IMR-90 (cell line): ENCODE measurements at regions not wholly inside any gene's neighbourhood (a gene's known extent, or its start where the extent isn't known, plus 50 kb on each side); places are given as distances from the start of the nearest gene placed in this dataset.

Source experiments
- ATAC-seq: fragments of 200-7000 bp; cut with Tn5 transposase; 2 replicates; pipeline ENCODE4 v1.9.1; 2020; ENCODE audit warnings: low read depth, mild to moderate bottlenecking, moderate library complexity
- BruUV-seq: library from RNA; stranded (reverse); fragments of 400-500 nt; replicated peaks from 2 replicates; lab custom pipeline; 2021; lab: Mats Ljungman, UMichigan
- CTCF ChIA-PET: fragments of 300-600 bp; formaldehyde crosslinking; extraction: SDS; loops from one replicate; lab custom pipeline; 2021; ENCODE audit warnings: antibody characterized with exemption; lab: Yijun Ruan, JAX
- POLR2A ChIA-PET: fragments of 300-600 bp; sonication (Branson Sonifier 250); formaldehyde crosslinking; loops from one replicate; lab custom pipeline; 2022; ENCODE audit warnings: antibody characterized with exemption; ENCODE audit not compliant: unreplicated experiment; lab: Charles Lee
- DNase-seq: peaks from one replicate; pipeline ENCODE4 v3.0.0; 2013
- H2AFZ ChIP-seq: replicated peaks from 2 replicates; pipeline ENCODE3; 2013; ENCODE audit warnings: low read length, mild to moderate bottlenecking; ENCODE audit not compliant: poor library complexity
- H2AK5ac ChIP-seq: 2 replicates; pipeline ENCODE4 v1.6.1; 2013; ENCODE audit warnings: low read depth, low read length, inconsistent platforms
- H2AK9ac ChIP-seq: replicated peaks from 2 replicates; pipeline ENCODE3; 2013; ENCODE audit warnings: mild to moderate bottlenecking, low read depth, low read length, moderate library complexity; ENCODE audit not compliant: poor library complexity
- H2BK120ac ChIP-seq: 2 replicates; pipeline ENCODE4 v1.6.1; 2013; ENCODE audit warnings: low read depth, low read length, inconsistent platforms
- H2BK15ac ChIP-seq: 3 replicates; pipeline ENCODE4 v1.6.1; 2013; ENCODE audit warnings: low read depth, low read length, inconsistent platforms
- H2BK20ac ChIP-seq: 2 replicates; pipeline ENCODE4 v1.6.1; 2013; ENCODE audit warnings: low read depth, mild to moderate bottlenecking, inconsistent platforms, low read length, moderate library complexity
- H2BK5ac ChIP-seq: 2 replicates; pipeline ENCODE4 v1.6.1; 2013; ENCODE audit warnings: mild to moderate bottlenecking, low read depth, low read length, inconsistent platforms; ENCODE audit not compliant: poor library complexity, severe bottlenecking
- H3K14ac ChIP-seq: replicated peaks from 2 replicates; pipeline ENCODE4 v1.6.1; 2013; ENCODE audit warnings: low read depth, low read length, inconsistent platforms
- H3K18ac ChIP-seq: 2 replicates; pipeline ENCODE4 v1.6.1; 2013; ENCODE audit warnings: low read depth, low read length, control low read depth
- H3K23ac ChIP-seq: 2 replicates; pipeline ENCODE4 v1.6.1; 2013; ENCODE audit warnings: low read depth, low read length, inconsistent platforms
- H3K27ac ChIP-seq: 2 replicates; pipeline ENCODE4 v1.5.1; 2013; ENCODE audit warnings: mild to moderate bottlenecking, control low read depth, low read length; ENCODE audit not compliant: insufficient read depth
- H3K27me3 ChIP-seq: 2 replicates; pipeline ENCODE4 v1.6.1; 2013; ENCODE audit warnings: low read length; ENCODE audit not compliant: control insufficient read depth, insufficient read depth
- H3K36me3 ChIP-seq: 2 replicates; pipeline ENCODE4 v1.6.1; 2013; ENCODE audit warnings: low read length, mixed read lengths; ENCODE audit not compliant: control insufficient read depth, insufficient read depth
- H3K4ac ChIP-seq: 2 replicates; pipeline ENCODE4 v1.6.1; 2013; ENCODE audit warnings: low read depth, low read length, inconsistent platforms
- H3K4me1 ChIP-seq: 2 replicates; pipeline ENCODE4 v1.6.1; 2013; ENCODE audit warnings: low read length, mixed read lengths; ENCODE audit not compliant: control insufficient read depth, insufficient read depth
- H3K4me2 ChIP-seq: 2 replicates; pipeline ENCODE4 v1.6.1; 2013; ENCODE audit warnings: low read depth, mild to moderate bottlenecking, control low read depth, low read length, moderate library complexity
- H3K4me3 ChIP-seq: 2 replicates; pipeline ENCODE4 v1.5.1; 2013; ENCODE audit warnings: low read depth, mild to moderate bottlenecking, control low read depth, low read length, moderate library complexity; ENCODE audit not compliant: insufficient read depth
- H3K56ac ChIP-seq: 2 replicates; pipeline ENCODE4 v1.6.1; 2013; ENCODE audit warnings: low read length, inconsistent platforms; ENCODE audit not compliant: insufficient read depth; ENCODE audit errors: extremely low read depth
- H3K79me1 ChIP-seq, 2 experiments: 2 replicates each; pipeline ENCODE4 v1.6.1; 2013; ENCODE audit warnings: low read length in 2 of 2, inconsistent platforms in 1 of 2, low read depth in 1 of 2
- H3K9ac ChIP-seq: 2 replicates; pipeline ENCODE4 v1.6.1; 2013; ENCODE audit warnings: low read depth, low read length, control low read depth
- H3K9me1 ChIP-seq: 2 replicates; pipeline ENCODE4 v1.6.1; 2013; ENCODE audit warnings: low read length, inconsistent platforms; ENCODE audit not compliant: insufficient read depth
- H3K9me3 ChIP-seq: 2 replicates; pipeline ENCODE4 v1.6.1; 2013; ENCODE audit warnings: low read length; ENCODE audit not compliant: control insufficient read depth, insufficient read depth
- H4K20me1 ChIP-seq: 2 replicates; pipeline ENCODE4 v1.6.1; 2013; ENCODE audit warnings: low read length, inconsistent platforms; ENCODE audit not compliant: insufficient read depth
- H4K5ac ChIP-seq: 2 replicates; pipeline ENCODE4 v1.6.1; 2013; ENCODE audit warnings: mild to moderate bottlenecking, low read depth, low read length, control low read depth
- H4K8ac ChIP-seq, 2 experiments: 2 replicates each; pipeline ENCODE4 v1.6.1; 2013; ENCODE audit warnings: low read depth in 2 of 2, low read length in 2 of 2, control low read depth in 1 of 2, inconsistent platforms in 1 of 2
- H4K91ac ChIP-seq: 2 replicates; pipeline ENCODE4 v1.6.1; 2013; ENCODE audit warnings: low read depth, low read length, inconsistent platforms; ENCODE audit not compliant: insufficient read depth
- BHLHE40 ChIP-seq: fragments of 150-350 bp; IDR thresholded peaks from 2 replicates; pipeline ENCODE4 v1.6.1; 2016; ENCODE audit warnings: mild to moderate bottlenecking, low read depth, low read length
- CEBPB ChIP-seq: IDR thresholded peaks from 2 replicates; pipeline ENCODE4 v1.6.1; 2012; ENCODE audit warnings: low read depth, low read length, improper control_type of control experiment
- CHD1 ChIP-seq: IDR thresholded peaks from 2 replicates; pipeline ENCODE4 v1.6.1; 2012; ENCODE audit warnings: low read depth, low read length, improper control_type of control experiment
- FOS ChIP-seq: fragments of 150-350 bp; IDR thresholded peaks from 2 replicates; pipeline ENCODE4 v1.6.1; 2016; ENCODE audit warnings: low read depth, low read length
- MAFK ChIP-seq: IDR thresholded peaks from 2 replicates; pipeline ENCODE4 v1.6.1; 2012; ENCODE audit warnings: low read depth, low read length, improper control_type of control experiment
- MAZ ChIP-seq: IDR thresholded peaks from 2 replicates; pipeline ENCODE4 v1.6.1; 2012; ENCODE audit warnings: low read depth, mild to moderate bottlenecking, low read length, improper control_type of control experiment, moderate library complexity, borderline replicate concordance
- MXI1 ChIP-seq: IDR thresholded peaks from 2 replicates; pipeline ENCODE4 v1.6.1; 2012; ENCODE audit warnings: low read depth, mild to moderate bottlenecking, low read length, moderate library complexity, borderline replicate concordance
- NFE2L2 ChIP-seq: fragments of 150-350 bp; IDR thresholded peaks from 2 replicates; pipeline ENCODE4 v1.6.1; 2016; ENCODE audit warnings: low read depth, mild to moderate bottlenecking, low read length
- POLR2A ChIP-seq: IDR thresholded peaks from 2 replicates; pipeline ENCODE4 v1.6.1; 2012; ENCODE audit warnings: mild to moderate bottlenecking, low read depth, low read length
- RAD21 ChIP-seq: IDR thresholded peaks from 2 replicates; pipeline ENCODE4 v1.6.1; 2012; ENCODE audit warnings: low read length, improper control_type of control experiment
- RCOR1 ChIP-seq: IDR thresholded peaks from 2 replicates; pipeline ENCODE4 v1.6.1; 2012; ENCODE audit warnings: mild to moderate bottlenecking, low read length, improper control_type of control experiment; ENCODE audit not compliant: insufficient replicate concordance
- RFX5 ChIP-seq: IDR thresholded peaks from 2 replicates; pipeline ENCODE4 v1.8.0; 2012; ENCODE audit warnings: low read depth, mild to moderate bottlenecking, low read length, moderate library complexity
- SMC3 ChIP-seq: fragments of 150-350 bp; IDR thresholded peaks from 2 replicates; pipeline ENCODE4 v1.6.1; 2016; ENCODE audit warnings: low read depth, mild to moderate bottlenecking, antibody characterized with exemption, low read length, moderate library complexity
- WGBS, 2 experiments: methylation state at CpG; one replicate each; pipeline versions ENCODE4 v1.1.5 to v1.1.7; 2013; ENCODE audit warnings: missing lambda C conversion rate in 2 of 2; ENCODE audit not compliant: insufficient read length in 1 of 2; ENCODE audit errors: extremely low coverage in 2 of 2; 5-methylcytosine and 5-hydroxymethylcytosine counted together
- dilution Hi-C: fragments of 300-500 bp; cut with HindIII; formaldehyde crosslinking; loops from one replicate; pipeline ENCODE4 v1.14.3; 2018; ENCODE audit warnings: low sequenced_read_pairs; ENCODE audit not compliant: unreplicated experiment
- in situ Hi-C: fragments of 300-500 bp; cut with MboI; formaldehyde crosslinking; loops from 3 replicates; pipeline ENCODE4 v1.14.3; 2019; ENCODE audit warnings: low sequenced_read_pairs, inconsistent platforms, mixed read lengths
- intact Hi-C: fragments of 100-400 bp; cut with micrococcal nuclease; formaldehyde crosslinking; loops from 2 replicates; pipeline ENCODE4 v1.10.0; 2022
- TF ChIP-seq, protein P1 (sequence below): fragments of 150-350 bp; IDR thresholded peaks from 2 replicates; pipeline ENCODE4 v1.6.1; 2016; ENCODE audit warnings: low read depth, mild to moderate bottlenecking, low read length, moderate library complexity, borderline replicate concordance
- TF ChIP-seq, protein P2 (sequence below): conservative IDR thresholded peaks from 2 replicates; pipeline ENCODE4 v1.5.1; 2012; ENCODE audit warnings: mild to moderate bottlenecking, low read depth, low read length, improper control_type of control experiment
- TF ChIP-seq, protein P3 (sequence below): fragments of 150-350 bp; IDR thresholded peaks from 2 replicates; pipeline ENCODE4 v1.6.1; 2017; ENCODE audit warnings: mild to moderate bottlenecking, antibody characterized with exemption, low read length, low read depth

DNA sequence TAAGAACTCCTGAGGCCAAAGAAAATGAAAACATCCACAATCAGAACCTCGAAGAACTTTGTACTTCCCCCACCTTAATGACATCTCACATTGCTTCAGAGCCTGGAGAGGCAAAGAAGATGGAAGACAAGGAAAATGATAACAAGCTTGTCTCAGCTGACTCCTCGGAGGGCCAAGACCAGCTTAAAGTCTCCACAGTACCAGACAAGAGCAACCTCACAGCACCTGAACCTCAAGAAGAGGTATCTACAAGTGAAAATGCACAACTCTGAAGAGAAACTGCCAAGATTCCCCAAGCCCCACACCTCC is 97.5 kb downstream of the HNRNPD start:
- Histone ChIP-seq H3K14ac (no peak overlapping the region), H2BK5ac (no peak overlapping the region), H3K23ac (no peak overlapping the region), H3K9ac (no peak overlapping the region), H4K20me1 (no peaks in the 10 kb centered on the region), H3K4me3 (no peak overlapping the region), H3K9me1 (no peaks in the 10 kb centered on the region), H3K27ac (no peak overlapping the region), H4K91ac (no peak overlapping the region), H3K18ac (no peak overlapping the region), H3K4me2 (no peak overlapping the region), H2AK9ac (no peak overlapping the region), H4K8ac (no peak overlapping the region), H3K4me1 (no peaks in the 10 kb centered on the region), H2AFZ (no peak overlapping the region), H3K4ac (no peak overlapping the region), H2AK5ac (no peak overlapping the region), H3K27me3 (peaks cover 3% of the 10 kb centered on the region; the same call in 1 of the 2 replicates), H3K9me3 (no peaks in the 10 kb centered on the region), H3K56ac (no peak overlapping the region), H2BK20ac (no peak overlapping the region), H3K79me1 (no peaks in the 10 kb centered on the region), H2BK120ac (no peak overlapping the region), H3K36me3 (no peaks in the 10 kb centered on the region), H2BK15ac (no peak overlapping the region), H4K5ac (no peak overlapping the region)
- CTCF ChIA-PET: no interaction called here
- no CpG with 5 or more reads among the region's 2 CpGs for WGBS, 2 experiments
- BruUV-seq: no TSS peak
- in situ Hi-C loops: no loop called here
- POLR2A ChIA-PET: no interaction called here
- no peak for DNase-seq
- ATAC-seq: no peak
- intact Hi-C loops: no loop called here
- TF ChIP-seq NFE2L2 (no peak), CHD1 (no peak), RAD21 (no peak), BHLHE40 (no peak), MXI1 (no peak), FOS (no peak), CEBPB (no peak), POLR2A (no peak), SMC3 (no peak), MAFK (no peak), RFX5 (no peak), MAZ (no peak), RCOR1 (no peak)
- TF ChIP-seq, protein P1, sequence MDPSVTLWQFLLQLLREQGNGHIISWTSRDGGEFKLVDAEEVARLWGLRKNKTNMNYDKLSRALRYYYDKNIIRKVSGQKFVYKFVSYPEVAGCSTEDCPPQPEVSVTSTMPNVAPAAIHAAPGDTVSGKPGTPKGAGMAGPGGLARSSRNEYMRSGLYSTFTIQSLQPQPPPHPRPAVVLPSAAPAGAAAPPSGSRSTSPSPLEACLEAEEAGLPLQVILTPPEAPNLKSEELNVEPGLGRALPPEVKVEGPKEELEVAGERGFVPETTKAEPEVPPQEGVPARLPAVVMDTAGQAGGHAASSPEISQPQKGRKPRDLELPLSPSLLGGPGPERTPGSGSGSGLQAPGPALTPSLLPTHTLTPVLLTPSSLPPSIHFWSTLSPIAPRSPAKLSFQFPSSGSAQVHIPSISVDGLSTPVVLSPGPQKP: no peak
- TF ChIP-seq, protein P2, sequence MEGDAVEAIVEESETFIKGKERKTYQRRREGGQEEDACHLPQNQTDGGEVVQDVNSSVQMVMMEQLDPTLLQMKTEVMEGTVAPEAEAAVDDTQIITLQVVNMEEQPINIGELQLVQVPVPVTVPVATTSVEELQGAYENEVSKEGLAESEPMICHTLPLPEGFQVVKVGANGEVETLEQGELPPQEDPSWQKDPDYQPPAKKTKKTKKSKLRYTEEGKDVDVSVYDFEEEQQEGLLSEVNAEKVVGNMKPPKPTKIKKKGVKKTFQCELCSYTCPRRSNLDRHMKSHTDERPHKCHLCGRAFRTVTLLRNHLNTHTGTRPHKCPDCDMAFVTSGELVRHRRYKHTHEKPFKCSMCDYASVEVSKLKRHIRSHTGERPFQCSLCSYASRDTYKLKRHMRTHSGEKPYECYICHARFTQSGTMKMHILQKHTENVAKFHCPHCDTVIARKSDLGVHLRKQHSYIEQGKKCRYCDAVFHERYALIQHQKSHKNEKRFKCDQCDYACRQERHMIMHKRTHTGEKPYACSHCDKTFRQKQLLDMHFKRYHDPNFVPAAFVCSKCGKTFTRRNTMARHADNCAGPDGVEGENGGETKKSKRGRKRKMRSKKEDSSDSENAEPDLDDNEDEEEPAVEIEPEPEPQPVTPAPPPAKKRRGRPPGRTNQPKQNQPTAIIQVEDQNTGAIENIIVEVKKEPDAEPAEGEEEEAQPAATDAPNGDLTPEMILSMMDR: no peak
- TF ChIP-seq, protein P3, sequence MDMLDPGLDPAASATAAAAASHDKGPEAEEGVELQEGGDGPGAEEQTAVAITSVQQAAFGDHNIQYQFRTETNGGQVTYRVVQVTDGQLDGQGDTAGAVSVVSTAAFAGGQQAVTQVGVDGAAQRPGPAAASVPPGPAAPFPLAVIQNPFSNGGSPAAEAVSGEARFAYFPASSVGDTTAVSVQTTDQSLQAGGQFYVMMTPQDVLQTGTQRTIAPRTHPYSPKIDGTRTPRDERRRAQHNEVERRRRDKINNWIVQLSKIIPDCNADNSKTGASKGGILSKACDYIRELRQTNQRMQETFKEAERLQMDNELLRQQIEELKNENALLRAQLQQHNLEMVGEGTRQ: no peak
- dilution Hi-C loops: no loop called here
